GM23338 (cell line): ENCODE measurements at regions not wholly inside any gene's neighbourhood (a gene's known extent, or its start where the extent isn't known, plus 50 kb on each side); places are given as distances from the start of the nearest gene placed in this dataset.

ENCODE experiments used
- EZH2 ChIP-seq: fragments of 200-600 bp; sonication (generic); IDR thresholded peaks from one replicate; pipeline ENCODE4 v1.8.0; 2017; ENCODE audit warnings: antibody characterized with exemption, mild to moderate bottlenecking, low read depth; ENCODE audit not compliant: unreplicated experiment
- POLR2AphosphoS5 ChIP-seq: IDR thresholded peaks from 2 replicates; pipeline ENCODE4 v1.6.1; 2016; ENCODE audit warnings: antibody characterized with exemption, low read depth

DNA sequence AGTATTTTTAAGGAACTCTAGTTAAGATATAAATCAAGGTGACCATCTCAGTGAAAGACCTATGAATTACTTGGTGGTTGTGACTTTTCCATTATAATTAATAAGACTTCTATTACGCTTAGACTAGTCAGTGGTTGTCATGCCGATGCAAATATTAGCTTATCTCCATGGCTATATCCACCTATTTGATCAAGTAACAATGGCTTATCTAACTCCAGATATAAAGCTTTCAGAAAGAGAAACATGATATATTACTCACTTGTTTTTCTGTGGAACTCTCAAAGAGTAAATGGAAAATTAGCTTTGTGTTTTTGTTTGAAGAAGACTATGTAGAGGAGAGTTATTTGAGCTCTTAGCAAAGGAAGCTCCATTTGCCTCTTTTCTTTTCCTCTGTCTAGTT is 323.8 kb upstream of the DCN start:
- TF ChIP-seq EZH2 (no peak), POLR2AphosphoS5 (no peak)
